Heart left ventricle (tissue), 16 donors: ENCODE measurements at regions not wholly inside any gene's neighbourhood (a gene's known extent, or its start where the extent isn't known, plus 50 kb on each side); places are given as distances from the start of the nearest gene placed in this dataset.

Experiments used
- ATAC-seq, 4 donors: fragments of 200-7000 bp; cut with Tn5 transposase; one replicate each; pipeline ENCODE4 v1.9.1; 2020 to 2022; ENCODE audit warnings: moderate library complexity in 4 of 4, mild to moderate bottlenecking in 3 of 4, moderate number of reproducible peaks in 1 of 4
- DNase-seq, 5 donors: peaks; one replicate each; pipeline ENCODE4 v3.0.0-alpha.2; 2020
- H3K27ac ChIP-seq, 12 donors: fragments of 200-600 bp; sonication (generic) in 4 of 12; one replicate each; pipeline versions ENCODE4 v1.5.0 to v1.8.0; 2016 to 2022; ENCODE audit warnings: mild to moderate bottlenecking in 2 of 12
- H3K27me3 ChIP-seq, 9 donors: fragments of 200-600 bp; sonication (generic) in 2 of 9; one replicate each; pipeline versions ENCODE4 v1.5.1 to v1.8.0; 2016 to 2022; ENCODE audit warnings: mild to moderate bottlenecking in 3 of 9
- H3K36me3 ChIP-seq, 9 donors: fragments of 200-600 bp; sonication (generic) in 2 of 9; one replicate each; pipeline versions ENCODE4 v1.5.0 to v1.8.0; 2018 to 2022; ENCODE audit warnings: mild to moderate bottlenecking in 2 of 9
- H3K4me1 ChIP-seq, 12 donors: fragments of 200-600 bp; sonication (generic) in 4 of 12; one replicate each; pipeline versions ENCODE4 v1.5.0 to v1.8.0; 2016 to 2022; ENCODE audit warnings: mild to moderate bottlenecking in 3 of 12
- H3K4me3 ChIP-seq, 12 donors: fragments of 200-600 bp; sonication (generic) in 4 of 12; one replicate each; pipeline versions ENCODE4 v1.5.0 to v1.8.0; 2017 to 2022; ENCODE audit warnings: mild to moderate bottlenecking in 9 of 12, moderate library complexity in 4 of 12
- H3K9me3 ChIP-seq, 12 donors: fragments of 200-600 bp; sonication (generic) in 4 of 12; one replicate each; pipeline versions ENCODE4 v1.5.0 to v1.8.0; 2016 to 2022; ENCODE audit warnings: mild to moderate bottlenecking in 1 of 12
- CTCF ChIP-seq, 12 donors: fragments of 200-600 bp; sonication (generic) in 4 of 12; IDR thresholded peaks; one replicate each; pipeline versions ENCODE4 v1.5.0 to v1.8.0; 2018 to 2022; ENCODE audit warnings: antibody characterized with exemption in 12 of 12, mild to moderate bottlenecking in 5 of 12
- POLR2A ChIP-seq, 2 donors: fragments of 450-650 bp; IDR thresholded peaks; one replicate each; pipeline ENCODE4 v1.6.1; 2017; ENCODE audit warnings: antibody characterized with exemption in 2 of 2, mild to moderate bottlenecking in 2 of 2, moderate library complexity in 2 of 2
- WGBS, 4 donors: extraction: QIAGEN DNeasy Blood & Tissue Kit in 2 of 4; methylation state at CpG; one replicate each; pipeline versions ENCODE4 v1.1.5 to v1.1.7; 2013 to 2018; 5-methylcytosine and 5-hydroxymethylcytosine counted together
- intact Hi-C, 10 donors: fragments of 100-400 bp; cut with DNase I; formaldehyde crosslinking; loops; one replicate each; pipeline versions ENCODE4 v1.11.1 to v1.14.2; 2022
- donor health status: ischemic (EF 13 %, LVEDD 7.1; RV severe dilation, severe dysfunction).
- donor health status: healthy with polysubstance abuse.
- donor health status: DM: no; HTN: yes; CAD: no.
- donor health status: DM: no; HTN: no; CAD: no.
- donor health status: ischemic (EF 25% LVEDD 6.9; RV normal size, moderate dysfunction).
- donor health status: ischemic (EF 25% LVEDD 5.7; RV mildly dilated, moderate dysfunction).
- donor health status: healthy.
- donor health status: DM: yes; HTN: yes; CAD: no.
- donor health status: ischemic (EF 35%, LVEDD 5.7; RV mildly dilated, moderate dysfunction).
- donor health status: nonischemic (EF 11% LVEDD 7.7; RV severe dilation, severe dysfunction).
- donor health status: DM: yes; HTN: yes; CAD: no.
- donor health status: PGD.
- donor health status: ischemic (EF 29% LVEDD 5.4; RV normal size, mild dysfunction).
- donor health status: nonischemic (EF 23%, LVEDD 6.1; RV moderate dilation, normal function).

- no peaks in the 10 kb centered on the region for H3K4me1 ChIP-seq
- 38 to 72% (median 47%) methylated on average over 1 of the region's 1 CpG for WGBS, 4 donors
- no peaks in the 10 kb centered on the region for H3K27me3 ChIP-seq
- peaks cover 0 to 6% (median 0%) of the 10 kb centered on the region in 12 donors for H3K9me3 ChIP-seq
- H3K27ac ChIP-seq: no peak overlapping the region
- no peak overlapping the region for H3K4me3 ChIP-seq
- intact Hi-C loops: no loop called here
- H3K36me3 ChIP-seq: no peaks in the 10 kb centered on the region
- DNase-seq: no peak
- TF ChIP-seq CTCF (IDR thresholded peaks at IDR 0.05): no peak
- ATAC-seq: no peak
Measured at GRCh38 chr3:25084016-25084415, 344.0 kb upstream of the RARB start.

- no peak for DNase-seq
- H3K27ac ChIP-seq: no peak overlapping the region
- H3K27me3 ChIP-seq: no peaks in the 10 kb centered on the region
- no peak for ATAC-seq
- WGBS, 4 donors: 54 to 71% (median 70%) methylated on average over 3 of the region's 3 CpGs
- intact Hi-C loops: no loop called here
- no peaks in the 10 kb centered on the region for H3K36me3 ChIP-seq
- no peak overlapping the region for H3K4me3 ChIP-seq
- H3K9me3 ChIP-seq: peaks cover 0 to 6% (median 0%) of the 10 kb centered on the region in 12 donors
- H3K4me1 ChIP-seq: no peaks in the 10 kb centered on the region
- TF ChIP-seq CTCF (IDR thresholded peaks at IDR 0.05) (no peak), POLR2A (IDR thresholded peaks at IDR 0.05) (no peak)
Measured at GRCh38 chr3:25086721-25087120, 341.3 kb upstream of the RARB start.

DNA sequence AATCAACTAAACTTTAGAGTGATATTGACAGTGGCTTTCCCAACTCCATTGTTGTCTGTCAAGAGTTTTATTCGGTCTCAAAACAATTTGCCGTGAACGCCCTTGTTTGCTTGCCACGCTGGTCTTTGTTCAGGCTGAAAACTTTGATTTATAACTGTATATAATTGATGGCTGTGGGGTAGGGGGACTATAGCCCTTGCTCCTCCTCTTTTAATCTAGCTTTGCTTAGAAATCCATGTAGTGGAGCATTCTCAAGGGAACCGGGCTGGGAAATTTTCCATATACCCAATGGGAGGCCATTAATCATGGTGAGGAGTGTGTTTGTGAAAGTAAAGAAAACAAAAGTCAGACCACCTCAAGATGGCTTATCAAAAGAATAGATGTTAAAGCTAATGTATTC lies 339.8 kb upstream of the RARB start:
- TF ChIP-seq CTCF (IDR thresholded peaks at IDR 0.05): no peak
- no peak for TF ChIP-seq POLR2A (IDR thresholded peaks at IDR 0.05)
- Histone ChIP-seq H3K4me1 (no peaks in the 10 kb centered on the region), H3K4me3 (no peak overlapping the region), H3K9me3 (peaks cover 0 to 6% (median 0%) of the 10 kb centered on the region in 12 donors), H3K27me3 (no peaks in the 10 kb centered on the region), H3K27ac (no peak overlapping the region), H3K36me3 (no peaks in the 10 kb centered on the region)
- WGBS, 4 donors: 86 to 93% (median 90%) methylated on average over 5 of the region's 5 CpGs
- ATAC-seq (no peak), DNase-seq (no peak)
- intact Hi-C loops: no loop called here

GRCh38 chr3:25090698-25091453 lies 337.2 kb upstream of the RARB start:
- Histone ChIP-seq H3K27ac (no peak overlapping the region), H3K4me1 (no peaks in the 10 kb centered on the region), H3K9me3 (peaks cover 0 to under 1% (median 0%) of the 10 kb centered on the region in 12 donors), H3K4me3 (no peak overlapping the region), H3K27me3 (no peaks in the 10 kb centered on the region), H3K36me3 (no peaks in the 10 kb centered on the region)
- no peak for ATAC-seq
- 81 to 87% (median 85%) methylated on average over 6 of the region's 6 CpGs for WGBS, 4 donors
- TF ChIP-seq POLR2A (IDR thresholded peaks at IDR 0.05) (no peak), CTCF (IDR thresholded peaks at IDR 0.05) (no peak)
- intact Hi-C loops: loop anchor here in 4 of 10 donors (10.0 kb wide), 3 partner anchors 126 to 334 kb away; partner anchors contain the start of gene RARB (in 1 of the 4)
- no peak for DNase-seq
